Midbrain (tissue), 1 donor: ENCODE measurements at regions not wholly inside any gene's neighbourhood (a gene's known extent, or its start where the extent isn't known, plus 50 kb on each side); places are given as distances from the start of the nearest gene placed in this dataset.
"Not testable (repeated sequence)": the region's sequence is repeated elsewhere in the genome, so short reads cannot be mapped to it uniquely, and the experiment has no call there.

ENCODE experiments used
- DNase-seq: peaks from one replicate; lab custom pipeline; 2025; lab: John Stamatoyannopoulos, UW

DNA sequence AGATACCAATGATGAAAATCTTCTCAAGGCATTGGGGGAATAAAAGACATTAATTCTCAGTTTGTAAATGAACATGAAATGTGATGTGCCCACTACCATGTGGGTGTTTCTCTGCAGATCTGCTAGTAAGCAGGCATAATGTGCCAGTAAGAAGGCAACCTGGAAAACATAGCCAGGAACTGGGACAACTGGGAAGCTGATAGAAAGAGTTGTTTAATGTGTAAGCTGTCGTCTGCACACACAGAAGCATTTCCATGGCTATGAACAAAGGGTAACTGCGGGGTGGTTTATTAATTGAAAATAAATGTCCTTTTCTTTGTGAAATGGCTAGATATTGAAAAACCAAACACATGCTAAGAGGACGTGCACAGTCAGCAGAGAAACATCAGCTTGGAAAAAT is 52.0 kb downstream of the ZC3H11B start:
- no peak for DNase-seq

DNA sequence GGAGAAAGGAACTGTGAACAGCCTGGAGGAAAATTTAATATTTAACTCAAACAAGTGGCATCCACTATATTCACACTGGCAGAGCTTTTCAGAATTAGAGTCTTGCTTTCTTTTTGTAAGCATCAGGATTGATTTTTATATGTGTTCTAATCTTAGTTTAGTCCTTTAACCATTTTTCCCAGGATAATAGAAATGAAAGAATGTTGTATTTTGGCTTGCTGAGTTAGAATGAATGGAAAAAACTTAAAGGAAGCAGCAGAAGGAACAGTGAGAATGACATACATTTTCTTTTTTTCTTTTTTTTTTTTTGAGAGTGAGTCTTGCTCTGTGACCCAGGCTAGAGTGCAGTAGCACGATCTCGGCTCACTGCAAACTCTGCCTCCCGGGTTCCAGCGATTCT is 53.0 kb downstream of the ZC3H11B start:
- DNase-seq = no peak

DNA sequence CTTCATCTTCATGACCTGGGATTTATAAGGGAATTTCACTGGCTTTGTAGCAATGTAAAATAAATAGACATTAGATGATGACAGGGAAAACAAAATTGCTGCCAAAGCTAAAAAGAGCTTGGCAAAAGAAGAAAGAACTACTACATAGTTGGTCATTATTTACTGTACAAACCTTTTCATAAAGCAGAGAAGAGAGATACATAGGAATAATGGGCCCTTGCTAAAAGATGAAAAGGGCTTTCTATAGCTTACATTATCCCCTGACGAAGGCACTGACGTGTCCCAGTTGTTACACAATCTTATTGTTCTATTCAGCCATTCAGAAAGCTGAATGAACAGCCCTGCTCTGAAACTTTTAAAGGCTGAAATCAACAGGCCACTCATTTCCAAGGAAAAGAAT is 57.1 kb downstream of the ZC3H11B start:
- DNase-seq = peak; percentile 59

DNA sequence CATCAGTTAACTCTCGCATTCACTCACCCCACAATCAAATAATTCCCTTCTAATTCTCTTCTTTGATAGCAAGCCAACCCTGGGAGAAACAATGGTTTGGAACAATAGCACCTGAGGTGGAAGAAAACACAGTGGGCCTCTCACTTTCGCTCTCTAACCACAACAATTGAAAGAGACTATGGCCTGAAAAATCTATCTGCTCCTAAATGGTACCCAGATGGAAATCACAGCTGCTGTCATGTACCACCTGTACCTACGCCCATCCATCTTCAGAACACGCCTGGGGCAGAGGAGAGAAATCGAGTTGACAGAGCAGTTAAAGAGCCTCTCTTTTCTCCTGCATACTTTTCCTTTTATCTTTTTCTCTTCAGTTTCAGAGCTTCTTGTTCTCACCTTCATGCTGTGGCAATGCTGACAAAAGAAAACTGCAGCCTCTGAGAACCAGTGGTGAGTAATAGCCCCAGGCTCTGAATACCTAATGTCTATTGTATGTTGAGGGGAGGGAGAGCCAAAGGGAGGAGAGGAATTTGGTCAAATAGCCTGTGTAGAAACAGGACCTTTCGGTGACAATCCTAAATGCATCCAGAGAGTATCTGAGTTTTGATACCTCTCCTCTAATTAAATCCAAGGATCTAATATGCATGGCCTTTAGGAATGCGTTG is 57.7 kb downstream of the ZC3H11B start:
- DNase-seq = peak; percentile 4

DNA sequence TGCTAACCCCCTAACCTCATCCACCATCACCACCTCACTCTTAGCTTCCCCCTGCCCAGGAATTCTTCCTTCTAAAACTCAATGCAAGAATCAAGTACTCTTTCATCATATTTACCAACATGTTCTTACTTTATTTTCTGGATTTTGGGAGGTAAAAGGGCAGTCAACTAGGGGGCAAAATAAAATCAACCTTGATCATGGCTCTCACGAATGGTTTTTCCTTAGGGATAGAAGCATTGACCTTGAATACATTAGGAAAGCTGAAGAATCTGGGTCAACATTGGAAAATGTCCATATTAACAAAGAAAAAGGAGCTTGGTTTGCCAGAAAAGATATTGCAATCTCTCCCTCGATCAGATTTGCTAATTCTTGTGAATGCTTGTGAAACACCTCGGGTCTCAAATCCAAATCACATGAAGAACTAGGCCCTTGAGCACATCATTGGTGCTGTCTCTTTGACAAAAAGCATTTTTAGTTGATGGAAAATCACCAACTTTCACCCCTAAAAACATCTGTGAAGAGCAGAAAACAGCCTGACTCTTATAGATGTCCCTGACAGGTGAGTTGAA is 58.9 kb downstream of the ZC3H11B start:
- no peak for DNase-seq

DNA sequence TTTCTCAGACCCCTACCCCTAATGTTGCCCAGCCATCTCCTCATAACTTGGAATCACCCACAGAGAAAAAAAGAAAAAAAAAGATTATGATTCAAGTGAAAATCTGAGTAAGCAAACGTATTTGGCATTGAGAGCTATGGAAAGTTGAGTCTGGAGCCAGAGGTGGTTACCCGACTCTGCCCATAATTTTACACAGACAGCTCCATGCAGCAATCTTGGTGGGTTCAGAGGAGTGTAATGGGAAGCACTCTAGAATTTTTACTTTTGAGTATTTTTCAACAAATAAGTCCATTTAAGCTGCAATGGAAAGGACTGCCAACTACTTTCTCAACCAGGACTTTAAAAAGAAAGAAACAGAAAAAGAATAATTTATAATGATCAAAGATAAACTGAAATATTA is 62.7 kb downstream of the ZC3H11B start:
- DNase-seq = no peak

DNA sequence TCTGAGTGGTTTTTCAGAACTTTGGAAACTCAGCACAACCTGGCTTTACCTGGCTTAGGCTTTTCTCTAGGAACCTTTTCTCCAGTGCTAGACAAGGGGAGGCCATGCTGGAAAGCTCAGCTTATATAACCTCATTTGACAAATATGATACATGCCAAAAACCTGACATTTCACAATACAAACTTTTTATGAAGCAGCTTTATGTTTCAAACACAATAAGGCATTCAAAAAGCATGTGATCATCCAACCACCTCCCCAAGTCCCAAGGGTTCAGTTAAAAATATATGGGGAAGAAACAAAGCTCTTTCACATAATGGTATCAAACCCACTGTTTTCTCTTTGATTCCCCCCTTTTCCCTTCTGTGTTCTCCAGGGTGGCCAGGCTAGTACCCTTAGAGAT is 63.7 kb downstream of the ZC3H11B start:
- DNase-seq = no peak

DNA sequence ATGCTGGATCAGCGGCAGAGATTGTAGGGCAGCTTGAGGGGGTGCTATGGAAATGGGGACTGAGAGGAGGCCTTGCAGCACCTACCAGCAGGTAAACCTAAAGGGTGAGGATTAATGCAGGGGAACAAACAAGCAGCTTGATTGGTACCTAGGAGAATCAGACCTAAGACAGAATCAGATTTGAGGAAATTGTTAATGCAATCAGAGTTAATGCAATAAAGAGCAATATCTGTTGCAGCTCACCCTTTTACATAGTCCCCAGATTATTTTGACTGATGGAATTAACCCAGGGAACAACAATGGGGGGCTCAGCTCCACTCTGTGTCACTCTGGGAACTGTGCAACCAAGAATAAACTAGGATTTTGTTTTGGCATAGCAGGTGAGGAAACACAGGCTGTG is 64.5 kb downstream of the ZC3H11B start:
- no peak for DNase-seq

DNA sequence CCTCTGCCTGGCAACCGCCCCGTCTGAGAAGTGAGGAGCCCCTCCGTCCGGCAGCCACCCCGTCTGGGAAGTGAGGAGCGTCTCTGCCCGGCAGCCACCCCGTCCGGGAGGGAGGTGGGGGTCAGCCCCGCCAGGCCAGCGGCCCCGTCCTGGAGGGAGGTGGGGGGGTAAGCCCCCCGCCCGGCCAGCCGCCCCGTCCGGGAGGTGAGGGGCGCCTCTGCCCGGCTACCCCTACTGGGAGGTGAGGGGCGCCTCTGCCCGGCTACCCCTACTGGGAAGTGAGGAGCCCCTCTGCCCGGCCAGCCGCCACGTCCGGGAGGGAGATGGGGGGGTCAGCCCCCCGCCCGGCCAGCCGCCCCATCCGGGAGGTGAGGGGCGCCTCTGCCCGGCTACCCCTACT is 67.1 kb downstream of the ZC3H11B start:
- not testable (repeated sequence) for DNase-seq

DNA sequence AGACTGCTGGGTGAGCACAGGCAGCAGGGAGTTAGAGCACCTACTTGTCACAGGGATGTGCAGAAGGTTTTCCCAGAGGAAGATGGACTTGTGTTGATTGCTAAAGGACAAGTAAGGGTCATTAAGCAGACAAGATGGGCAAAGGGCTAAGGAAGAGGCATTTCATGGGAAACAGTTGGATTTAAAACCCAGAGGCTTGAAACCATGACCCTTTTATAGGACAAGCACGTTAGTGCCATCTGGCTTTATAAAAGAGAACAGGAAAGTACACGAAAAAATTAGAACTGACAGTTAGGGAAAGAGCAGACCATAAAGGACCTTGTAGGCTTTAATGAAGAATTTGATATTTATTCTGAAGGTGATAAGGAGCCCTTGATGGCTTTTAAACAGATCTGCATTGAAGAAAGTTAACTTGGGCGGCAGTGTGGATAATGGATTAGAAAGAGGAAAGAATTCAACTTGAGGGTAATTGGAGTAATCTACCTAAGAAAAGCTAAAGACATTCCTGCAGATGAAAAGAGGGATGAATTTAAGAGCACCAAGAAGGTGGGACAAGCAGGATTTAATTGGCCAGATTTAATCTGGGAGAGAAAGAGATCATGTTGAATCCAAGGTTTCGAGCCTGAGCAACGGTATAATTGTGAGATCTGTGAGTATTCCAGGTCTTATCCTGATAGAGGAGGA is 68.6 kb downstream of the ZC3H11B start:
- DNase-seq = no peak

DNA sequence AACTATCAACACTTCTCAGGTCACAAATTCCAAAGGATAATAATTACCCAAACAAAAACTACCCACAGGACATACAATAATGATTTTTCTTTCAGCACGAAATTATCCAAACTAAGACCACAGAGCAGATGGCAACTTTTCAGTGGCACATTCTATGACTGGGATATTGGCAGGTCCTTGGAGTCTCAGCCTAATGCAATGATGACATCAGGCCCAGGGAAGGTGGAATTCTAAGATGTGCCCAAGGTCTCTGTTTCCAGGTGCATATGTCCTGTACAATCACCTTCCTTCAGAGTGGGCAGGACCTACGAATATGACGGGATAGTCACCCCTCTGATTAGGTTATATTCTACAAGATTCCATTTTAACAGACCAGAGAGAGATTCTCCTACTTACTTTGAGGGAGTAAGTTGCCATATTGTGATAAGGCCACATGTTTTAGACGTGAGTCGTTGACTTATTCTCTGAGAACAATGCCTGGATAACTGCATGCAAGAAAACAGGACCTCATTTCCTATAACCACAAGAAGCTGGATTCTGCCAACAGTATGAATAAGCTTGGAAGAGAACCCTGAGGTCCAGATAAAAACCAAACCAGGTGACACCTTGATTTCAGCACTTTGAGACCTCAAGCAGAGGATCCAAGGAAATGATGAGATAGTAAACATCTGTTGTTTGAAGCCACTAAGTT is 69.9 kb downstream of the ZC3H11B start:
- no peak for DNase-seq

DNA sequence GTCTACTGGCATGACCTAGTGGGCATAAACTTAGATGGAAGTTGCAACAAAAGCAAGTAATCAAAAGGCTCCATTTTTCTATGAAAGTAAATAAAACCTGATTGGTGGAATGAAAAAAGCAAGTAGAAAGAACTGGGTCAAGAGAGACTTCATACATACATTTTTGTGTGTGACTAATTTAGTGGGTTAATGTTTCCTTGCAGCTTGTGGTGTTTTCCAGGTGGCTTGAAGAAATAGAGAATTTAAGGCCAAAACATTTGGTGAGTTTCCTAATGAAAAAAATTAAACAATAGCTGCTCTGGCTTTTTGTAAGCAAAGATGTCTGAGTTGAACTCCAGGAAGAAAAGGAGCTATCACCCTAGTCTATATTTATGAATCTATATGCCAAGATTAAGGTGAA is 71.0 kb downstream of the ZC3H11B start:
- no peak for DNase-seq

DNA sequence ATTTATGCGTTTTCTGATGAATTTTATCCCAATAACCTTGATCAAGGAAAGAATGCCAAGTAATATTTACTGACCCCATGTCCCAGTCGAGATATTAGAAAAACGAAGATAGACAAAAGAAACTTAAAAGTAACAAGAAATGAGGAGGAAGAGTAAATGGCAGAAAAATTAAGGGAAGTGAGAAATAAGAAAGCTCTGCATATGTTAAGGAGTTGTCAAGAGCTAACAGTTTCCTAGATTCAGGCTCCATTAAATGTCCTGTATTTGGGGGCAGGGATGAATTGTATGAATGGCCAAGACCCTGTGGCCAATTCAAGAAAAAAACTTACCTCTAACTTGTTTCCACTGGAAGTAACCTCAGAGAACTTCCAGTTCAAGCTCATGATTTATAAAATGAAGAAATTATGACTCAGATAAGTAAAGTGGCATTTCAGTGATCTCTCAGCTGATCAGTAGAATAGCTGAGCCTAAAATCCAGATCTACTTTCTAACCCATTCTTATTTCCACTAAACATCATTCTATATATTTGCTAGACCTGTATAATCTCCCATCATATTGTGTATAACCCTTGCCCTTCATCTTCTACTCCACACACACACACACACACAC is 73.2 kb downstream of the ZC3H11B start:
- DNase-seq = no peak

DNA sequence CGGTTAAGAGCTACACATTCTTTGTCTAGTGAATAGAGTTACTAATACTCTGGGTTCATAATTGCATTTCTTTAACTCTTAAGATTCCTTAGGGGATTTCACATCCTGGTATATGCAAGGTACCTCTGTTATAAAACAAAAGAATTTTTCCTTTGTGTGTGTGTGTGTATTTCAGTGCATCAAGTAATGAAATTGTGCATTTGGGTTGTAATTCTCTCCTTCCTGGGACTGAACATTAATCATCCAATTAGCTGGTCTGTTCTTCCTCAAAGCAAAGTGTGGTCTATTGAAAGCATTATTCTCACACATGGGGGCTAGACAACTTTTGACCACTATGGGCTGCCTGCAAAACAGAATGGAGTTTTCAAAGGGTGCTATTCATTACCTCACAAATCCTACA is 74.0 kb downstream of the ZC3H11B start:
- DNase-seq = no peak

DNA sequence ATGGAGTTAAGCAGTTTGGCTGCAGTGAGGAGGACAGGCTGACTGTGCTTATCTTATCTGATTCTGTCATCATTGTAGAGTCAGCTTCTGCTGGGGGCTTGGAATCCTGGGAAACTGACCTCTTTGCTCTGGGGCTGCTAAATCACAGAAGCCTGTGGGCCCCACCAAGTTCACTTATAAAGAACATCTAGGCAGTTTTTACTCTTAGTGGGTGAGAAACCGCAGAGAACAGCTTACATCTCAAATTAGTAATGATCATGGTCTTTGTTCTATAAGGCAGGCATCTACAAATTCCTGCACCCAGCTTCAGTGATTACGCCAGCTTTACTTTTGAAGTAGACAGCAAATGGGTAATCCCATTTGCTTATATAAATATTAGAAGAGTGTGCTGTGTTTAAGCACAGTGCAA is 75.7 kb downstream of the ZC3H11B start:
- DNase-seq = no peak

DNA sequence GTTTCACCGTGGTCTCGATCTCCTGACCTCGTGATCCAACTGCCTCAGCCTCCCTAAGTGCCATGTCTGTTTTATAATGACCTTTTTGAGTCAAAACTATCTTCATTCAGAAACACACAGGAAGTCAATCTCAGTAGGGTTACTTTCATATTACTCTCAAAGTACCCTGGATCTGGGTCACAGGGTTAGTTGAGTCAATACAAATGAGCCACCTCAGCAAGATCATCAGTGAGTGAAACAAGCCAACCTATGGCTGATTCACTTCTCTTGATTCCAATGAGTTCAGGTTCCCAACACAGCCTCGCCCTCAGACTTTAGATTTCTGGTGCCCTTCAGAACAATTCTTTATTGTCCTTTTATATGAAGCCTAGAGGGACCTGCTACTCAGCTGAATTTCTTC is 76.9 kb downstream of the ZC3H11B start:
- no peak for DNase-seq

DNA sequence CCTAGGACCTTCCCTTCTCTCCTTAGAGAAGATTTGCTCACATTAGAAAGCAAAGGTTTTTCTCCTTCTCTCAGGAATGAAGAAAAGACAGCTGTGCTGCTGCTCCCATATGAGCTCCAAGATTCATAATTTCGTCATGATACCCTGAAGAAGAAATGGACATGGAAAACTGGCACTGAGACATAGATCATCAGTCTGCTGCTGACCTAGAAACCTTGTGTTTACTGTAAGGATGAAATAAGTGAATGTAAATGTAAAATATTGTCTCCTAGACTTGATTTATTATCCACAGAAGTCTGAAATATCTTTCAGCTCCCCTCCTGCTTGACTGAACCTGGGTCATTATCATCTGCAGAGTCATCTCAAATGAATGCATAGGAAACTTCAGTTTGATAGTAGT is 77.9 kb downstream of the ZC3H11B start:
- no peak for DNase-seq

DNA sequence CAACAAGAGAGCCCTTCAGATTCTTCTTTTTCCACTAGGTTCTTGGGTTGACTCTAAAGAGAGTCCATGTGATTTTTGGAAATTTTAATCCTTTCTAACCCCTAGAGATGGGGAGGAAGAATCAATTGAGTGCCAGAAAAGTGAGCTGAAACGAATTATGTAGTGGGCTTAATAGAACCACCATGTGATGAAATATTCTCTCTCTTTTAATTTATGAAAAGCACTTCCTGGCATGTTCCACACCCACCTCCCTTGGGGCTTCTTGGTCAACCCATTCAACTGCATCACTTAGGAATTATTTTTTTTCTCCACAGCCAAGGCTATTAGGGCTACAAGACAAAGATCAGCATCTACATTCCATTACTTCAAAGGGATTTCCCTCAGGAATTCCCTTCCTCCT is 79.6 kb downstream of the ZC3H11B start:
- no peak for DNase-seq

DNA sequence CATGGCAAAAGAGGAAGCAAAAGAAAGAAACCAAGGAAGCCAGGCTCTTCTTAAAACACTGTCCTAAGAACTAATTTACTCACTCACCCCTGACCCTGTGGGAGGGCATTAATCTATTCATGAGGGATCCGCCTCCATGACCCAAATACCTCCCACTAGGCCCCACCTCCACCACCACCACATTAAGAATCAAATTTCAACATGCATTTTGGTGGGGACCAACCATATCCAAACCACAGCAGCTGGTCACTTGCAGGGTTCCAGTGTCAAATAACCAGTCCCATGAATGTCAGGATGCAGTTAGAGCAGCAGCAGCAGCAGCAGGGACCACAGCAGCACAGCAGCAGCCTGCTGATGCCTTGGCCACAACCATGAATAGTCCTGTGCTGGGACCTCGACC is 83.8 kb downstream of the ZC3H11B start:
- DNase-seq = no peak

DNA sequence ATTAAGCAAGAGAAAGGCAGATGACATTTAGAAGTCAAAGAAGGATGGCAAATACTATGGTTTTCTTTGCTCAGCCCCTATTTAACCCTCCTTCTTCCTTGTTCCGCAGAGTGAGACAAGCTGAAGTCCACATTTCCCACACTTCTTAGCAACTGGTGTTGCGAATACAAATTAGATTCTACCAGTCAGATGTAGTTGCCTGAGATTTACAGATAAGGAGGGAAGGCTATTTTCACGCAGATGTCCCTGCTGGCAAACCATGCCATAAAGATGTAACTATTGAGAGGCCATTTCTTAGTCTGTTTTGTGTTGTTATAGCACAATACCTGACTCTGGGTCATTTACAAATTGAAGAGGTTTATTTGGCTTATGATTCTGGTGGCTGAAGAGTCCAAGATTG is 84.3 kb downstream of the ZC3H11B start:
- DNase-seq = no peak

DNA sequence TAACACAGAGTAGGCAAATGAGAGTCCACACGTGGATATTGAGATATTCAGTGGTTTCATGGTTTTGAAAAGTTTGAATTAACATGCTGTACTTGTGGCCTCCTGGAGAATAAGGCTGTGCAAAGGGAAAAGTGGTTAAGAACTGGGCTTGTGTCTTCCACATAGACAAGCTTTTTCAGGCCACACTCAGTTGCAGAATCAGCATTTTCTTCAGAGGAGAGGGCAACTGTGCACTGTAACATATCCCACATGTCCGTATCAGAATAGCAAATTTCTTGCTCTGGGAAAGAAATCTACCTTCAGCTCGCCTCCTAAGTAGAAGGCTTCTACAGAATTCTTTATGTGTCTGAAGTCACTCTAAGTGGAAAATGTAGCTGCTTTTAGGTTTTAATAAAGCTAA is 84.9 kb downstream of the ZC3H11B start:
- DNase-seq = no peak

DNA sequence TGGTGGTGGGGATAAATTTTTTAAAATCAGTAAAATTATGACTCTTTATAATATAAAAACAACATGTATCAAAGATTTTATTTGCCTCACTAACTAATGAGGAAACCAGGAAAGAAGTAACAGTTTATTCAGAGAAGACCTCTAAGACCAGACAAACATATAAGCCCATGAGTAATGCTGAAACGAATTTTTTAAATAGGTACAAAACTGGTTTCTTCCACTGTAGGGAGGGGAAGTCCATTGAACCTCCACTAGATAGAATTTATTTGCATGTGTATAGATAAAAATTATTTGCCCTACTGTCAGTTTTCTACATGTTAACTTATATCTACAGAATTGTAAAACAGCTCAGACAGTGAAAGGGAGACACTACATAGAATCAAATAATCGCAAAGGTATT is 86.8 kb downstream of the ZC3H11B start:
- DNase-seq = no peak

DNA sequence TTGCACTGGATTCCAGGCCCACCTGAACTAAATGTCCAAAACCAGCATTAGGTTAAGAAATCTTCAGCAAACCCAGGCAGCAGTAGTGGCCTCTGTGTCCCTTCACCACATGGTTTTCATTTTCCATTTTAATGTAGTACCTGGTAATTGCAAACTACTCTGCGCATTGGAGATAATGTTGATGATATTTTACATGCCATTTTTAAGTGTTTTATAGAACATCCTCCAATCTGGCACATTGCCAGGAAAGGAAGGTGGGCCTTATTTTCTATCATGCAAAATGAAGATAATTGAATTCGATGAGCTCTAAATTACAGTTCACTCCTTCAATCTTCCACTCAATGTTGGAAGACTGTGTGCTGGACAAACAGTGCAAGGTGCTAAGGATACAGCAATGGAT is 89.5 kb downstream of the ZC3H11B start:
- no peak for DNase-seq
